GM12873 (cell line): ENCODE measurements at regions not wholly inside any gene's neighbourhood (a gene's known extent, or its start where the extent isn't known, plus 50 kb on each side); places are given as distances from the start of the nearest gene placed in this dataset.

Source experiments
- TF ChIP-seq, protein P1 (sequence below): IDR thresholded peaks from 2 replicates; pipeline ENCODE4 v1.5.1; 2012; ENCODE audit warnings: low read depth, mild to moderate bottlenecking, moderate library complexity, low read length, control low read depth; ENCODE audit not compliant: insufficient read depth; ENCODE audit errors: missing control alignments

DNA sequence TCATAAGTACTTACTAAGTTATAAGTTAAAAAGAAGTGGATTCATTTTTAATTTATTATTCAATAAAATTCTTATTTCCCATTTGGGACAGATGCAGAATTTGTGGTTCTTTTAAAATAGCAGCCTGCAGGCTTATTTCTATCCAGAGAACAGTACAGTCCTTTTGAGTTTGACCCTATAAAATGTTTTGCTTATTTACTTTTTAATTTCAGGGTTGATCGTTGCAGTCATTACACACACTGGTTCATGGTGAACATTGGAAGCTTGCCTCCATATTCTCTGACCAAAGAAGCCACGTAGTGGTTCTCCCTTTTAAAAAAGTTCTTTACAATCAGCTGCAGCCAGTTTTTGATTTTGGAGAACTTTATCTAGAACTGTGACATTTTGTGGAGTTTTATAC, 122.9 kb upstream of the PDE7B start:
- TF ChIP-seq, protein P1, sequence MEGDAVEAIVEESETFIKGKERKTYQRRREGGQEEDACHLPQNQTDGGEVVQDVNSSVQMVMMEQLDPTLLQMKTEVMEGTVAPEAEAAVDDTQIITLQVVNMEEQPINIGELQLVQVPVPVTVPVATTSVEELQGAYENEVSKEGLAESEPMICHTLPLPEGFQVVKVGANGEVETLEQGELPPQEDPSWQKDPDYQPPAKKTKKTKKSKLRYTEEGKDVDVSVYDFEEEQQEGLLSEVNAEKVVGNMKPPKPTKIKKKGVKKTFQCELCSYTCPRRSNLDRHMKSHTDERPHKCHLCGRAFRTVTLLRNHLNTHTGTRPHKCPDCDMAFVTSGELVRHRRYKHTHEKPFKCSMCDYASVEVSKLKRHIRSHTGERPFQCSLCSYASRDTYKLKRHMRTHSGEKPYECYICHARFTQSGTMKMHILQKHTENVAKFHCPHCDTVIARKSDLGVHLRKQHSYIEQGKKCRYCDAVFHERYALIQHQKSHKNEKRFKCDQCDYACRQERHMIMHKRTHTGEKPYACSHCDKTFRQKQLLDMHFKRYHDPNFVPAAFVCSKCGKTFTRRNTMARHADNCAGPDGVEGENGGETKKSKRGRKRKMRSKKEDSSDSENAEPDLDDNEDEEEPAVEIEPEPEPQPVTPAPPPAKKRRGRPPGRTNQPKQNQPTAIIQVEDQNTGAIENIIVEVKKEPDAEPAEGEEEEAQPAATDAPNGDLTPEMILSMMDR, result no peak

GRCh38 chr6:135731116-135731515, 120.4 kb upstream of the PDE7B start:
- TF ChIP-seq, protein P1, result no peak

DNA sequence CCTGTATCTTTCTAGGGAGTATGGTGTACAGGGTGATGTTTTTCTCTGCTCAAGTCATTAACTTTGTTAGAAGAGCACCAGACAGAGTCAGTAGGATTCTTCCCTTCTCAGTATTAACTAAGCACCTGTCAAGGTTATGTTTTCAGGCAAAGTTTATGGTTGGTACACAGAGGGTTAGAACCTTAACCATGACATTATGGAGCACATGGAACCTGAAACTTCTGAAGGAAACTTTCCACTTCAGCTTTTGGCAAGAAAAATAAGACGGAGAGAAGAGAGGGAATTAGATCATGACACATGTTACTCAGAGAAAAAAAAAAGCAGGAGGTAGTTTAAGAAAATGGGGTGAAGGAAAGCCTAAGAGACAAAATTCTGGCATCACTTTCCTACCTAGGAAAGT, 112.9 kb upstream of the PDE7B start:
- TF ChIP-seq, protein P1, result no peak

GRCh38 chr6:135739288-135739687, 112.2 kb upstream of the PDE7B start:
- TF ChIP-seq, protein P1, result no peak

GRCh38 chr6:135740580-135740979, 110.9 kb upstream of the PDE7B start:
- TF ChIP-seq, protein P1, result no peak

GRCh38 chr6:135743476-135743875, 108.0 kb upstream of the PDE7B start:
- TF ChIP-seq, protein P1, result no peak

GRCh38 chr6:135748189-135748588, 103.3 kb upstream of the PDE7B start:
- TF ChIP-seq, protein P1, result no peak
